Endothelial cell of umbilical vein (primary cell): ENCODE measurements at regions not wholly inside any gene's neighbourhood (a gene's known extent, or its start where the extent isn't known, plus 50 kb on each side); places are given as distances from the start of the nearest gene placed in this dataset.

Experiments used
- GATA2 ChIP-seq: IDR thresholded peaks from 2 replicates; pipeline ENCODE4 v1.7.0; 2011; ENCODE audit warnings: low read depth, mild to moderate bottlenecking, moderate library complexity, mixed read lengths, low read length; ENCODE audit not compliant: insufficient read length, insufficient read depth
- MAX ChIP-seq: IDR thresholded peaks from 2 replicates; pipeline ENCODE4 v1.6.1; 2011; ENCODE audit not compliant: insufficient read depth, insufficient read length
- MYC ChIP-seq: IDR thresholded peaks from one replicate; pipeline ENCODE4 v1.6.1; 2011; ENCODE audit warnings: mild to moderate bottlenecking, low read depth, low read length
- POLR2A ChIP-seq: IDR thresholded peaks from 2 replicates; pipeline ENCODE4 v1.6.1; 2012; ENCODE audit warnings: low read depth, mild to moderate bottlenecking, control low read depth, low read length
- POLR2AphosphoS5 ChIP-seq: IDR thresholded peaks from 2 replicates; pipeline ENCODE4 v1.6.1; 2012; ENCODE audit warnings: low read depth, mild to moderate bottlenecking, control low read depth, low read length, moderate library complexity; ENCODE audit not compliant: insufficient read depth
- TF ChIP-seq, protein P1 (sequence below), 2 donors: IDR thresholded peaks; 1 replicate in 1 of 2; 2 replicates in 1 of 2; pipeline ENCODE4 v1.5.1; 2011; ENCODE audit warnings: low read length in 2 of 2, mild to moderate bottlenecking in 2 of 2, moderate library complexity in 2 of 2, control low read depth in 1 of 2, inconsistent platforms in 1 of 2, low read depth in 1 of 2; ENCODE audit not compliant: insufficient read depth in 1 of 2; ENCODE audit errors: extremely low read depth in 1 of 2

GRCh38 chr2:53543083-53543482 lies 224.5 kb upstream of the CHAC2 start:
- no peak for TF ChIP-seq POLR2A
- TF ChIP-seq, protein P1, sequence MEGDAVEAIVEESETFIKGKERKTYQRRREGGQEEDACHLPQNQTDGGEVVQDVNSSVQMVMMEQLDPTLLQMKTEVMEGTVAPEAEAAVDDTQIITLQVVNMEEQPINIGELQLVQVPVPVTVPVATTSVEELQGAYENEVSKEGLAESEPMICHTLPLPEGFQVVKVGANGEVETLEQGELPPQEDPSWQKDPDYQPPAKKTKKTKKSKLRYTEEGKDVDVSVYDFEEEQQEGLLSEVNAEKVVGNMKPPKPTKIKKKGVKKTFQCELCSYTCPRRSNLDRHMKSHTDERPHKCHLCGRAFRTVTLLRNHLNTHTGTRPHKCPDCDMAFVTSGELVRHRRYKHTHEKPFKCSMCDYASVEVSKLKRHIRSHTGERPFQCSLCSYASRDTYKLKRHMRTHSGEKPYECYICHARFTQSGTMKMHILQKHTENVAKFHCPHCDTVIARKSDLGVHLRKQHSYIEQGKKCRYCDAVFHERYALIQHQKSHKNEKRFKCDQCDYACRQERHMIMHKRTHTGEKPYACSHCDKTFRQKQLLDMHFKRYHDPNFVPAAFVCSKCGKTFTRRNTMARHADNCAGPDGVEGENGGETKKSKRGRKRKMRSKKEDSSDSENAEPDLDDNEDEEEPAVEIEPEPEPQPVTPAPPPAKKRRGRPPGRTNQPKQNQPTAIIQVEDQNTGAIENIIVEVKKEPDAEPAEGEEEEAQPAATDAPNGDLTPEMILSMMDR (IDR thresholded peaks at IDR 0.05; ENCODE audit: extremely low read depth in 1 of 2, insufficient read depth in 1 of 2, low read depth in 1 of 2, low read length in 2 of 2) = no peak
- TF ChIP-seq POLR2AphosphoS5 = no peak
- no peak for TF ChIP-seq MAX
- TF ChIP-seq GATA2 = no peak
- no peak for TF ChIP-seq MYC
